Urothelium cell line (cell line): ENCODE measurements at regions not wholly inside any gene's neighbourhood (a gene's known extent, or its start where the extent isn't known, plus 50 kb on each side); places are given as distances from the start of the nearest gene placed in this dataset.
A peak's percentile ranks its signal among the peaks of the same experiment; 100 is the strongest.

Experiments
- DNase-seq: peaks from one replicate; pipeline ENCODE4 v3.0.0; 2011; ENCODE audit warnings: low spot score, mixed read lengths
- FAIRE-seq: peaks from 2 replicates; lab custom pipeline; 2011; peaks lifted over from hg19 to GRCh38; lab: Jason Lieb, UNC

GRCh38 chr20:39554341-39554740, 592.2 kb downstream of the DHX35 start:
- no peak for FAIRE-seq

GRCh38 chr20:39553120-39553519, 591.0 kb downstream of the DHX35 start:
- no peak for DNase-seq
- FAIRE-seq, result no peak

More at GRCh38 chr20:39554341-39554740, 592.2 kb downstream of the DHX35 start:
- no peak for DNase-seq

GRCh38 chr20:39549733-39550132, 587.6 kb downstream of the DHX35 start:
- no peak for DNase-seq
- no peak for FAIRE-seq

GRCh38 chr20:39547546-39548408, 585.6 kb downstream of the DHX35 start:
- FAIRE-seq (no peak), DNase-seq (no peak)

- no peak for FAIRE-seq
- no peak for DNase-seq
Measured at GRCh38 chr20:39541136-39541803, 579.1 kb downstream of the DHX35 start.

GRCh38 chr20:39538317-39538716, 576.2 kb downstream of the DHX35 start:
- DNase-seq (no peak), FAIRE-seq (no peak)

GRCh38 chr20:39535301-39535700, 573.2 kb downstream of the DHX35 start:
- FAIRE-seq (no peak), DNase-seq (no peak)

- DNase-seq (no peak), FAIRE-seq (no peak)
Measured at GRCh38 chr20:39534846-39535245, 572.7 kb downstream of the DHX35 start.

- no peak for FAIRE-seq
- DNase-seq, result no peak
Measured at GRCh38 chr20:39533858-39534257, 571.7 kb downstream of the DHX35 start.

- FAIRE-seq (peak; percentile 58), DNase-seq (peak; percentile 44)
Measured at GRCh38 chr20:39532205-39532604, 570.1 kb downstream of the DHX35 start.

GRCh38 chr20:39528436-39528835, 566.3 kb downstream of the DHX35 start:
- DNase-seq (no peak), FAIRE-seq (no peak)

GRCh38 chr20:39524371-39524911, 562.3 kb downstream of the DHX35 start:
- DNase-seq (no peak), FAIRE-seq (no peak)

- FAIRE-seq, result no peak
- no peak for DNase-seq
Measured at GRCh38 chr20:39523405-39523804, 561.3 kb downstream of the DHX35 start.

GRCh38 chr20:39518654-39519053, 556.5 kb downstream of the DHX35 start:
- DNase-seq, result no peak
- FAIRE-seq, result no peak

- no peak for FAIRE-seq
- DNase-seq, result no peak
Measured at GRCh38 chr20:39516964-39517363, 554.8 kb downstream of the DHX35 start.

GRCh38 chr20:39504710-39505094, 542.6 kb downstream of the DHX35 start:
- FAIRE-seq, result no peak
- no peak for DNase-seq

- no peak for DNase-seq
- no peak for FAIRE-seq
Measured at GRCh38 chr20:39503902-39504709, 542.0 kb downstream of the DHX35 start.

GRCh38 chr20:39492223-39492797, 530.2 kb downstream of the DHX35 start:
- FAIRE-seq (no peak), DNase-seq (no peak)

GRCh38 chr20:39491711-39492110, 529.6 kb downstream of the DHX35 start:
- DNase-seq (no peak), FAIRE-seq (no peak)

GRCh38 chr20:39489986-39490560, 527.9 kb downstream of the DHX35 start:
- DNase-seq (no peak), FAIRE-seq (no peak)
